Natural killer cell treated with Interleukin-12 subunit alpha and Interleukin-12 subunit beta and Interleukin-15 and Interleukin-18, amount 100 ng/mL, for 72 hours (primary cell): ENCODE measurements at regions not wholly inside any gene's neighbourhood (a gene's known extent, or its start where the extent isn't known, plus 50 kb on each side); places are given as distances from the start of the nearest gene placed in this dataset.

Source experiments
- ATAC-seq, 2 donors: fragments of 150-1000 bp; cut with Tn5 transposase in 1 of 2; sonication (Bioruptor Pico), chemical (Tn5 transposase) in 1 of 2; 2 replicates each; pipeline ENCODE4 v1.10.0; 2021
- DNase-seq: peaks from one replicate; pipeline ENCODE4 v3.0.0; 2022; ENCODE audit warnings: low spot score
- H3K27ac Mint-ChIP-seq, 2 donors: 1 replicate in 1 of 2; 2 replicates in 1 of 2; pipeline ENCODE4 v1.8.0; 2022; ENCODE audit warnings: mixed read lengths in 2 of 2, mild to moderate bottlenecking in 1 of 2, moderate library complexity in 1 of 2
- H3K27me3 Mint-ChIP-seq, 2 donors: 1 replicate in 1 of 2; 2 replicates in 1 of 2; pipeline ENCODE4 v1.8.0; 2022; ENCODE audit warnings: mixed read lengths in 2 of 2
- H3K36me3 Mint-ChIP-seq: one replicate; pipeline ENCODE4 v1.8.0; 2022; ENCODE audit warnings: mixed read lengths
- H3K4me1 Mint-ChIP-seq, 2 donors: 1 replicate in 1 of 2; 2 replicates in 1 of 2; pipeline ENCODE4 v1.8.0; 2022; ENCODE audit warnings: low read depth in 2 of 2, mixed read lengths in 2 of 2, mild to moderate bottlenecking in 1 of 2
- H3K4me3 Mint-ChIP-seq: one replicate; pipeline ENCODE4 v1.8.0; 2022; ENCODE audit warnings: mixed read lengths
- H3K9me3 Mint-ChIP-seq: 2 replicates; pipeline ENCODE4 v1.8.0; 2022; ENCODE audit warnings: mixed read lengths

DNA sequence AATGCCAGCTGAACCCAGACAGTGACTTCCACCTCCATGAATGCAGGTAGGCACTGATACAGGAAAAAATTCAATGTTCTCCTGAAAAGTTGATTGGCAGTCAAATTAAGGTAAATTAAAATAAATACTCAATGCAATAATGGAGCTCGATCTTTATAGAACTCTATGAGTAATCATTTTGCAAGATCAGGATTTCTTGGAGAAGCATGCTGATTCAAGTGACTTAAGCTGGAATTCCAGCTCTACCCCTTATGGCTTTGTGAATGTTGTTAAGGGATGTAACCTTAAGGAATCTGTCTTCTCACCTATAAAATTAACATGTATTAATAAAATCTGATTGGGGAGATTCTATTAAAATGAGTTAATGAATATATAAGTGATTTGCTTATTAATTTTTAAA is 145.1 kb downstream of the QPCT start:
- H3K9me3 Mint-ChIP-seq, result no peaks in the 10 kb centered on the region
- H3K4me1 Mint-ChIP-seq, result no peaks in the 10 kb centered on the region
- no peak overlapping the region for H3K4me3 Mint-ChIP-seq
- ATAC-seq (no peak), DNase-seq (no peak)
- H3K27me3 Mint-ChIP-seq, result peaks cover 0 to 6% of the 10 kb centered on the region in 2 donors
- H3K27ac Mint-ChIP-seq, result no peak overlapping the region
- H3K36me3 Mint-ChIP-seq, result no peaks in the 10 kb centered on the region

DNA sequence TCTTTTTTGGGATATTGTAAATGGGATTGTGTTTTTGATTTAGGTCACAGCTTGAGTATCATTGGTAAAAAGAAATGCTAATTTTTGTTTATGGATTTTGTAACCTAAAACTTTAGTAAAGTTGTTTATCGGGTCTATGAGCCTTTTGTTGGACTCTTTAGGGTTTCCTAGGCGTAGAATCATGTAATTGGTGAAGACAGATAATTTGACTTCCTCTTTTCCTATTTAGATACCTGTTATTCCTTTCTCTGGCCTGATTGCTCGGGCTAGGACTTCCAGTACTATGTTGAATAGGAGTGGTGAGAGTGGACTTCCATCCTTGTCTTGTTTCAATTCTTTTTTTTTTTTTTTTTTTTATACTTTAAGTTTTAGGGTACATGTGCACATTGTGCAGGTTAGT is 149.0 kb downstream of the QPCT start:
- H3K27ac Mint-ChIP-seq, result no peak overlapping the region
- H3K27me3 Mint-ChIP-seq, result peaks cover 0 to 13% of the 10 kb centered on the region in 2 donors
- no peaks in the 10 kb centered on the region for H3K9me3 Mint-ChIP-seq
- H3K36me3 Mint-ChIP-seq, result peaks cover 4% of the 10 kb centered on the region
- no peak for ATAC-seq
- H3K4me1 Mint-ChIP-seq, result no peaks in the 10 kb centered on the region
- H3K4me3 Mint-ChIP-seq, result no peak overlapping the region
- DNase-seq, result no peak

DNA sequence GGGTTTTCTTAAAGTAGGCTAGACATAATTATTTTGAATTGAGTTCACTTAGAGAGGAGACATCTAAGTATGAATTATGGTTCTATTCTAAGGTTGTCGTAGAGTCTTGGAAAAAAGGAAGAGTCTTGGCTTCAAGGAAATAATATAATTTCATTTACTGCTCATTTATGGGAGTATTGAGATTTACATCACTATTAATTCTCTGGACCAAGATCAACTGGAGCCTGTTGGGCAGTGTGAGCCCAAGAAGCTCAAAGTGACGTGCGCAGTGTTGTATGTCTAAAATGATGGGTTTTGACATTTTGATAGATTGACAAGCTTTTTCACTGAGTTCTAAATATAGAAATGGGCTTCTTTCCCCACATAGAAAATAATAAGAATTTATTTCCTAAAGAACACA is 154.7 kb downstream of the QPCT start:
- Mint-ChIP-seq H3K36me3 (peaks cover 7% of the 10 kb centered on the region), H3K4me1 (no peaks in the 10 kb centered on the region), H3K4me3 (no peak overlapping the region), H3K27me3 (peaks cover 15 to 18% of the 10 kb centered on the region in 2 donors), H3K9me3 (no peaks in the 10 kb centered on the region), H3K27ac (no peak overlapping the region)
- no peak for DNase-seq
- ATAC-seq, result no peak

DNA sequence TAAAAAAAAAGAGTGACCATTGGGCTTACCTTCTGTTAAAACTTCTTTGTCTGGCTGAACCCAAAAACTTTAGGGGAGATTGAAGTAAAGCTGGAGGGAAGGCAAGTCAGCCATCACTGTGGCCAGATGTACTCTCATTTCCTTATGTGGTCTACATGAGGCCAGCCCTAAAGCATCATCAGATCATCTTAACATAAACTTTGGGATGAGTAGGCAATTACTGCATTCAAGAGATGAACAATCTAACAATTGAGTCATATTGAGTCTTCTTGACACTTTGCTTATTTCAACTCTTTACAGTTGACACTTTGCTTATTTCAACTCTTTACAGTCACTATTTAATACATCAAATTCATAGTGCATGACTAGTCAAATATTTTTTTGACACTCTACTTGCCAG is 155.6 kb downstream of the QPCT start:
- no peaks in the 10 kb centered on the region for H3K9me3 Mint-ChIP-seq
- peak in 1 of 2 donors; percentile 85 for ATAC-seq
- peaks cover 7% of the 10 kb centered on the region for H3K36me3 Mint-ChIP-seq
- no peak overlapping the region for H3K4me3 Mint-ChIP-seq
- H3K27me3 Mint-ChIP-seq, result peaks cover 15 to 18% of the 10 kb centered on the region in 2 donors
- no peak overlapping the region for H3K27ac Mint-ChIP-seq
- no peaks in the 10 kb centered on the region for H3K4me1 Mint-ChIP-seq
- DNase-seq, result no peak

DNA sequence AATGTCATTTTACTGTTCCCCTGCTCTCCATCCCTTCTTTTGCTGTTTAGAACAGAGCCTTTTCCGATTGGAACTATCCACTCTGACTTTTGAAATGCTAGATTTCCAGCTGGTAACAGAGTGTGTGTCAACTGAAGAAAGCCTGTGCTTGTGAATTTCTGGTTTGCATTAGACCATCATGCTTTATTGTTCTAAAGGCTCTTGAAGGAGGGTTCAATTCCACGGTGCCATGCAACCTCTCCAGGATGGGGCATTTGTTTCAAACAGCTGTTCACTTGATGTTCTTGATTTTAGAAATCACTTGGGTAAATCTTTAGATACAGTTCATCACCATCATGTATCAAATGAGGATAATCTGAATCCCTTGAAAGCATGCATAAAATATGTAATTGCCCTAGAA is 156.7 kb downstream of the QPCT start:
- DNase-seq, result no peak
- Mint-ChIP-seq H3K36me3 (peaks cover 7% of the 10 kb centered on the region), H3K4me1 (no peaks in the 10 kb centered on the region), H3K27ac (no peak overlapping the region), H3K27me3 (peaks cover 15% of the 10 kb centered on the region in 2 donors), H3K9me3 (no peaks in the 10 kb centered on the region), H3K4me3 (no peak overlapping the region)
- no peak for ATAC-seq

DNA sequence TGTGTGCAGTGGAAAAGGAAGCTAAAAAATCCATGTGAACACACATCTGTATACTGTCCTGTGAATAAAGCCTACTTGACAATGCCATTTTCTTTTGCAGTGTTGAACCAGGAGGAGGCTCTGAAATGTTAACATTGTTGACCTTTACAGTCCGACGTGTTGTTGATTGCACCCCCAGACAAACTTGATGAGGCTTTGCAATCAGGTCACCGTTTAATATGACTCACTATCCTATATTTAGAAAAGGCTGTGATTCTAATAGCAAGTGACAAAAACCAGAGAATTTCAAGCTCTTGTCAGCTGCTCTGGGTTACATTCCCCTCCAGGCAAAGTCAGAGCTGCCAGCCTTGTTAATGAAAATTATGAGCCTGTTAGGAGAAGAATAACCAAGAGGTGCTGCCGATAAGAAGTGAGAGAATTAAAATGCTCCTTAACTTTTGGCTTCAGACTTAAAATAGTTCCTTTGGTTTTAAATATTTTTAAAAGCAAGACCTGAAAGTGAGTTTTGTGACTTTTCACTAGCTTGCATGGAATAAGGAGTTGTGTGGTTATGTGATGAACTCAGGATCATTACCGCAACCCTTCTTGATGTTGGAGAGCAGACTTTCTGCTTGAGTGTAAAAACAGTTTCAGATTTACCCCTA is 162.1 kb downstream of the QPCT start:
- Mint-ChIP-seq H3K27ac (no peak overlapping the region), H3K4me3 (no peak overlapping the region), H3K27me3 (peaks cover 8% of the 10 kb centered on the region in 2 donors), H3K36me3 (no peaks in the 10 kb centered on the region), H3K4me1 (no peaks in the 10 kb centered on the region), H3K9me3 (no peaks in the 10 kb centered on the region)
- DNase-seq (no peak), ATAC-seq (no peak)

DNA sequence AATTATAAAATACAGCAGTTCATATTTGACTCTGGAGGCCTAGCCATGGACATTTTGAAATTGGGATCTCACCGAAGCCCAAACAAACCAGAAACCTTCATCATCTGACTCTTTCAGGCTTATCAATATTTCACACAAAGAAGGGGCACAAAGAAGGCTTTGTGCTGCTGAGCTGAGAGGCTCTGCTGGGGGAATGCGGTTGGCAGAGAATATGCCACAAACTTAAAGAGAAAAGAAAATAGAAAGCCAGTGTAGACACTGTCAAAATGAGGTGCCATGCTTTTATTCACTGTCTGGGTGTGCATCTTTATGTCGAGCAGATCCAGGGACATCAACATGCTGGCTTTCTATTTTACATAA is 162.6 kb downstream of the QPCT start:
- ATAC-seq, result no peak
- Mint-ChIP-seq H3K4me1 (no peaks in the 10 kb centered on the region), H3K27me3 (peaks cover 3 to 4% of the 10 kb centered on the region in 2 donors), H3K9me3 (no peaks in the 10 kb centered on the region), H3K36me3 (no peaks in the 10 kb centered on the region), H3K4me3 (no peak overlapping the region), H3K27ac (no peak overlapping the region)
- no peak for DNase-seq

DNA sequence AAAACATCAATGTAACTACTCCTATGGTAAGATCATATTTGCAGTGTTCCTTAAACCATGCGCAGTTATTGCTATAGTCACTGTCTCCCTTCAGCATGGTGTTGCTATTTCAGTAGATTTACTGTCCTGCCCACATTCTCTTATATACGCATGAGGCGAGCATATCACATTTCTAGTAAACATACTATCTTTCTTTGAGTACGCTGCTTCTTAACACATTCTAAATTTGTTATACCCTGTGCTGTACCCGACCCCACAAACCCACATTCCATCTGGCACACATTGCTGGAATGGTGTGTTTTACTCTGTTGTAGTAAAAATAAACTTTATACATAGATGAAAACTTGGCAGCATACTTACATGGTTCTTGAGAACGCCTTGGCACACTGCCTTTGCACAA is 163.3 kb downstream of the QPCT start:
- no peak overlapping the region for H3K4me3 Mint-ChIP-seq
- no peak for DNase-seq
- no peaks in the 10 kb centered on the region for H3K36me3 Mint-ChIP-seq
- H3K27me3 Mint-ChIP-seq, result peaks cover 0 to 4% of the 10 kb centered on the region in 2 donors
- ATAC-seq, result no peak
- no peaks in the 10 kb centered on the region for H3K9me3 Mint-ChIP-seq
- H3K27ac Mint-ChIP-seq, result no peak overlapping the region
- H3K4me1 Mint-ChIP-seq, result no peaks in the 10 kb centered on the region

DNA sequence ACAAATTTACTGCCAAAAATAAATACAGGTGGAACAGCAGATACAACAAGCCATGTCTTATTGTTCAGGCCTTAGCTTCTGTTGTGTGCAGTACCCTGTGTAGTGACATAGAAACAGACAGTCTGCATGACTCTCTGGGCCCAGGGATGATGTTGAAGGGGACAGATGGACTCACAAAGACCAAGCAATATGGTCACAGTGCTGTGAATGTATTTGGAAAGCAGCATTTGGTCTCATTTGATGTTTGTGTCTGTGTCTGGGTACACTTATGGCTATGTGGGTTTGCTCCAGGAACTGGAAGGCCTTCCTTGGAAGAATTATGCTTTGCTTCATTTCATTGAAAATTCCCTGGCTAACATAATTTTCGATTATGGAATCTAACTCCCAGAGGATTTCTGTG is 158.5 kb downstream of the CDC42EP3 start:
- no peaks in the 10 kb centered on the region for H3K9me3 Mint-ChIP-seq
- H3K4me1 Mint-ChIP-seq, result no peaks in the 10 kb centered on the region
- ATAC-seq, result no peak
- H3K27ac Mint-ChIP-seq, result no peak overlapping the region
- no peak overlapping the region for H3K4me3 Mint-ChIP-seq
- peaks cover 0 to 2% of the 10 kb centered on the region in 2 donors for H3K27me3 Mint-ChIP-seq
- DNase-seq, result no peak
- peaks cover 4% of the 10 kb centered on the region for H3K36me3 Mint-ChIP-seq

DNA sequence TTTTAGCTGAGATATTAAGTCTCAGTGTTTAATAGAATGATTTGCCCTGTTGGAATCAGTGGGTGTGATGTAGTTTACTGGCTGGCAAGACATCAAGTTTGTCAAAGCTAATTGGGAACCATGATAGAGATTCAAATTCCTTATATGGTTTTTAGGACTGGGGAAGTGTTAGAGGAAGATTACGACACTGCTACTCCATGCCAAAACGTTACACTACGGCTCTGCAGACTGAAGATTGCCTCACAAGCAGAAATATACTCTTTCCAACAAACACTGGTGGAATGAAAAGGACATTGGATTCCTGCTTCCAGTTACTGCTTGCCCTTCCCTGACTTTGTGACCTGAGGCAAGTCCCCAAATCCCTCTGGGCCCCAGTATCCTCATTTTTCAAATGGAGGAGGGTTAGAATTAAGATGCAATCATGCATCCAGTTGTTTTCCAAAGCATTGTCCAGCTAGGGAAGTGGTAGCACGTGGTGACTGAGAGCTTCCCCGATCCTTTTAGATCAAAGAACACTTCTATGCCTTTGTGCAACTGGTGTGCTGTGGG is 147.6 kb downstream of the CDC42EP3 start:
- Mint-ChIP-seq H3K36me3 (no peaks in the 10 kb centered on the region), H3K27me3 (peaks cover 0 to 6% of the 10 kb centered on the region in 2 donors), H3K27ac (no peak overlapping the region), H3K4me1 (no peaks in the 10 kb centered on the region), H3K9me3 (no peaks in the 10 kb centered on the region), H3K4me3 (no peak overlapping the region)
- DNase-seq (no peak), ATAC-seq (no peak)

DNA sequence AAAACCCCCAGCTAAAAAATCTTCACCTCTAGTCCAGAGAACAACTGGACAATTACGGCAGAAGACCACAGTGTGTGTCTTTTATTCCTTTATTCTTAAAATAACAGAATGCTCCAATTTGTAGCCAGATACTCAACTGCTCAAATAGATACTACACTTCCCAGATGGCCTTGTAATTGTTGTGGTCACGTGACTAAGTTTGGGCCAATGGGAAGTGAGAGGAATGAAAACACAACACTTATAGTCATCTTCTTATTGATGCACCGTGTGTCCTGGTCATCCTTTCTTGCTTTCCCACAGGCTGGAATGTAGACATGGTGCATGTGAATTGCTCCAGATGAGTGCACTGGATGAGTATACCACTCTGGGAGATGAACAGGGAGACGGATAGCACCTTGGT is 145.1 kb downstream of the CDC42EP3 start:
- no peaks in the 10 kb centered on the region for H3K9me3 Mint-ChIP-seq
- no peak overlapping the region for H3K4me3 Mint-ChIP-seq
- H3K27me3 Mint-ChIP-seq, result peaks cover 0 to 6% of the 10 kb centered on the region in 2 donors
- DNase-seq (no peak), ATAC-seq (no peak)
- no peaks in the 10 kb centered on the region for H3K36me3 Mint-ChIP-seq
- H3K4me1 Mint-ChIP-seq, result no peaks in the 10 kb centered on the region
- H3K27ac Mint-ChIP-seq, result no peak overlapping the region

DNA sequence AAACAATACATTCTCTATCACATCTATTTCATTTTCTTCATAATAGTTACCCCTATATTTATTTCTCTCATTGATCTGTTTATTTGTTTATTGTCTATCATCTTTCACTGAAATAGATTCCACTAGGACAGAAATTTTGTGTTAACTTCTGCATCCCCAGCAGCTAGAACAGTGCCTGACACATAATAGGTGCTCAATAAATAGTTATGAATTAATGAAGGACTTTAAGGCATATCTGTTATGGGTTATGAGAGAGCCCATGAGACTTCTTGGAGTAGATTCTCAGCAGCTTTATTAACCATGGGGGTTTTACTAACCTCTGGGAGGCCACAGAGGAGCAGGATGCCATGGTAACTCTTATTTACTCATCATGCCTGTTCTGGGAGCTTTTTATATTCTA is 144.6 kb downstream of the CDC42EP3 start:
- Mint-ChIP-seq H3K27me3 (peaks cover 0 to 5% of the 10 kb centered on the region in 2 donors), H3K27ac (no peak overlapping the region), H3K4me3 (no peak overlapping the region), H3K4me1 (no peaks in the 10 kb centered on the region), H3K9me3 (no peaks in the 10 kb centered on the region), H3K36me3 (no peaks in the 10 kb centered on the region)
- DNase-seq, result no peak
- no peak for ATAC-seq

DNA sequence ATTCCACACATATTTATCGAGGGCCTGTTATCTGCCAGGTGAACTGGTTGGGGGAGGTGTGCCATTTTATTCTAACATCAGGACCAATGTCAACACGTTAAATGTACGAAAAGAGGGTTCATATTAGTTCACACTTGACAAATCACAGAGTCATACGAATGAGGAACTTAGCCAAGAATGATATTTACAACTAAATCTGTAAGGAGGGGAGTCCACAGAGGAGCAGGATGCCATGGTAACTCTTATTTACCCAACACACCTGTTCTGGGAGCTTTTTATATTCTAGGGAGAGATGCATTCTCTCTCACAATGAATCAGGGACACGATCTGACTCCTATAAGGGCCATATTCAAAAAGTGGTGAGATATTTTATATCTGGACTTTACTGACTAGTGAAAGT is 144.1 kb downstream of the CDC42EP3 start:
- H3K27ac Mint-ChIP-seq, result no peak overlapping the region
- DNase-seq (no peak), ATAC-seq (no peak)
- H3K4me3 Mint-ChIP-seq, result no peak overlapping the region
- H3K36me3 Mint-ChIP-seq, result no peaks in the 10 kb centered on the region
- no peaks in the 10 kb centered on the region for H3K4me1 Mint-ChIP-seq
- H3K9me3 Mint-ChIP-seq, result no peaks in the 10 kb centered on the region
- peaks cover 0 to 2% of the 10 kb centered on the region in 2 donors for H3K27me3 Mint-ChIP-seq

DNA sequence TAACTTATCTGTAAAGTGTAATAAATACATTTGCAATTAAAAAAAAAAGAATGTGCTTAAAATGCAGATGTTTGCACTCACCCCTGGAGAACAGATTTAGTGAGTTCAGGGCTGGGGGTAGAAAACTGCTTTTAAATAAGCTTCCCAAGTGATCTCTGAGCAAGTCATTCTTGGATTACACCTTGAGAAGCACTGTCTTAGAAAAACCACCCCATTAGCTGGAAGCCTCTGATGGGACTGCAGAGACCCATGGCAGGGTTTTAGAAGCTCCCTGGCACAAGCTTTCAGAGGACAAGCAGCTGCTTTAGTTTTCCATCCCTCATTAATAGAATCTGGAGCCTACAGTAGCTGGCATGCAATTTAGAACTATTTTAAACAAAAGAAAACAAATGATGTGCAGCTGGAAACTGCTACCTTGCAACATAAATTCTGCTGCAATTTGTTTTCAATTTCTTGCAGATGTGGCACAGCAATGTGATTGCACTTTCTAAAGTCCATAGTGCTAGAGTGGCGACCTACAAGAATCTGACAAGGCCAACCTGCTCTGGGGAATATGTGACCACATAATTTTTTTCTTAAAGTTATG is 141.5 kb downstream of the CDC42EP3 start:
- peaks cover 0 to 2% of the 10 kb centered on the region in 2 donors for H3K27me3 Mint-ChIP-seq
- H3K4me1 Mint-ChIP-seq, result peaks cover 0 to 3% of the 10 kb centered on the region in 2 donors
- ATAC-seq (peak in 1 of 2 donors; percentile 75), DNase-seq (no peak)
- no peaks in the 10 kb centered on the region for H3K36me3 Mint-ChIP-seq
- H3K27ac Mint-ChIP-seq, result no peak overlapping the region
- H3K9me3 Mint-ChIP-seq, result no peaks in the 10 kb centered on the region
- H3K4me3 Mint-ChIP-seq, result no peak overlapping the region

DNA sequence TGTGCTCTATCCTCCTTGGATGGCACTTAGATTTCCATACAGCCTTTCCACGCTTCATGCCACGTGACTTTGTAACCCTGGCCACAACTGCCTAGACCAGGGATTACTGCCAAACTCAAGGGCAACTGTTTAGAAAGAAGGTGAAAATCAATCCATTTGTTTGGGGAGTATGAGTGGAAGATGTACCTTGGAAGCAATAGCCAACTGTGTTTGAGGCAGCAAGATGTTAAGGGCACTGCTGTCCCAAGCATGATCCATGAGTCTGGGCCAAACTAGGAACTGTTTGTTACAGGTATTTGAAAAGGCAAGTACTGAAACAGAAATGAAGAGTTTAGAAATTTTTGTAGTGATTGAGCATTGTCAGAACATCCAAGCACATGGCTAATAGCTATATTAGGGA is 138.9 kb downstream of the CDC42EP3 start:
- Mint-ChIP-seq H3K4me3 (no peak overlapping the region), H3K27ac (no peak overlapping the region), H3K9me3 (no peaks in the 10 kb centered on the region), H3K27me3 (no peaks in the 10 kb centered on the region), H3K4me1 (peaks cover 0 to 6% of the 10 kb centered on the region in 2 donors), H3K36me3 (no peaks in the 10 kb centered on the region)
- ATAC-seq (no peak), DNase-seq (no peak)
